CD4-positive, alpha-beta T cell treated with Interleukin-15 for 4 hours (primary cell): ENCODE measurements at regions not wholly inside any gene's neighbourhood (a gene's known extent, or its start where the extent isn't known, plus 50 kb on each side); places are given as distances from the start of the nearest gene placed in this dataset.

Experiments used
- DNase-seq: peaks from one replicate; pipeline ENCODE4 v3.0.0-alpha.2; 2020; ENCODE audit warnings: low spot score

DNA sequence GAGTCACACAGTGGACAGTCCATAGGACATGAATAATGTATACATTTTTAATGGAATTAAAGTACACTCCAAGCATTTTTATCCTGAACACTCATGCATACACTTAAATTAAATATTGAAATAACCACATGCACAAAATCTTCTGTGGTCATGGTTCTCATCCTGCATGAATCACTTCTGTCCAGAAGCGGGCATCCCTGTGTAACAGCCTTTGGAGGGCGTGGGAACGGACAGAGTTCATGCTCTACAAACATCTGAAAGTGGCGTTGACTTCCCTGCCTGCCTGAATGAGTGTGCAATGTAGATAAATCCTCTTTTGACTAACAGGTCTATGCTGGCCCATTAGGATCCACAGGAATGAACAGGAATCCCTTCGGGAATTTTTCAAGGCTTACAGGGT, 780.2 kb downstream of the BRD1 start:
- DNase-seq = no peak

DNA sequence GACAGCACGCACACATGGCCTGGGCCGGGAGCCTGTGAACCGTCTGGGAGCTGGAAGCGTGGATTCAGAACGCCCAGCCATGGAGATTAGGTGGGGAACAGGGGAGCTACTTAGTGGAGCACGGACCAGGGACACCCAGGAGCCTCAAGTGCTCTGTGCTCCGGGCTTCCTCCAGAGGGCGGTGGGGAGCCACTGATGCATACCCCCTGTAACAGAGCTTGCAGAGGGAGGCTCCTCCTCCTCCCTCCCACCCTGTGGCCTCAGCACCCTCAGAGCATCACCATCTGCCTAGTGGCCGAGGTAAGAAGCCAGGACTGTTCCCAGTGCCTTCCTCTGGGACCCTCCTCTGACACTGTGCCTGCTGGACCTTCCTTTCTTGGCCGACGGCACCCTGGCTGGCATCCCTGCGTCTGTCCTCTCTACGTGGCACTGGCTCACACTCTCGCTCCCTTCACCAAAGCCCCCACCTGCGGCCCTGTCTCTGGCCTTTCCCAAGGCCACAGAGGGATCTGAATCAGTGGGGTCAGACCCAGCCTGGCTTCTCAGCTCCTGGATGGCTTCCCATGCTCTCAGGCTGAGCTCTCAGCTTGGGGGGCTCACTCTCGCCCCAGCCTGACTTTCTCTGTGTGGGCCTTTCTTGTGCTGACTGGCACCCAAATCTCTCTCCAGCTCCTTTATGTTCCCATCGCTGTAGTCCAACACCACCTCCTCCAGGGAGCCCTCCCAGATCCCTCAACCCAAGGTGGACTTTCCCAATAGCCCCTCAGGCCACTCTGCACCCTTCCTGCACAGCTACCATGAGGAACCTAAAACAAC, 780.9 kb downstream of the BRD1 start:
- no peak for DNase-seq

DNA sequence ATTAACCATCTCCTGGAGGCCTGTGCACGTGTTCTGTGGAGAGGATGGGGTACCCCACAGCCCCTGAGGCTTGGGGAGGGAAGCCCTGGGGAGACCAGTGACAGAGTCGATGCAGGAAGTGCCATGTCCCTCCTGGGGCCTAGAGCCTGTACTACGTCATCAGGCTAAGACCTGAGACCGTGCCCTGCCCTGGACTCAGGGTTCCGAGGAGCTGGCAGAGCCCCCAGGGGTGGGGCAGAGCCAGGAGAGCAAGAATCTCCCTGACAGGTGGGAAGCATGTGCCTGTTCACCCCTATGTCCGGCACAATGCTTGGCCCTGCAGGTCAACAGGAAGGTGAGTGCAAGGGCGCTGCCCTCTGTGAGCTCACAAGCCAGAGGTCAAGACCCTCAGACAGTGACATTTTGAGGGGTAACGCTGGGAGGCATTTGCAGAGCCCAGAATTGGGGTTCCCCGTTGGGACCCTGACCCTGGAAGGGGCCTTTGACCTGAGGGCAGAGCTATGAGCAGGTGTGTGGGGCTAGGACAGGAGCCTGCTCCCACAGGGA, 781.6 kb downstream of the BRD1 start:
- no peak for DNase-seq

DNA sequence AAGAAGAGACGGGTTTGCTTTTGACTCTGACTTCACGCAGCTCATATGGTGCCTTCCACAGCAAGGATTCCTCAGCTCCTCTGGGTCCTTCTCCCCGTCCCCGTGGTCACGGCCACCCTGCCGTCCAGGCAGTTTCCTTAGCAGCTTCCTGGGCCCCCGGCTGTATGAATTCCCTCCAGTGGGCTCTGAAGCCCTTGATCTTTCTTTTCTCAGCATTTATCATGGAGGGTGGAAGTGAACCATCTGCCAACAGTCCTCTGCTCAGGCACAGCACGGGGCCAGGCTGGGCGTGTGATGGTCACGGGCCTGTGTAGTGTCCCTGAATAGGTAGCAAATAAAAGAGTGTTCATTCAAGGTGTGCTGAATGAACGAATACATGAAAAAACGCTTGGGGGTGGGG, 782.4 kb downstream of the BRD1 start:
- no peak for DNase-seq

DNA sequence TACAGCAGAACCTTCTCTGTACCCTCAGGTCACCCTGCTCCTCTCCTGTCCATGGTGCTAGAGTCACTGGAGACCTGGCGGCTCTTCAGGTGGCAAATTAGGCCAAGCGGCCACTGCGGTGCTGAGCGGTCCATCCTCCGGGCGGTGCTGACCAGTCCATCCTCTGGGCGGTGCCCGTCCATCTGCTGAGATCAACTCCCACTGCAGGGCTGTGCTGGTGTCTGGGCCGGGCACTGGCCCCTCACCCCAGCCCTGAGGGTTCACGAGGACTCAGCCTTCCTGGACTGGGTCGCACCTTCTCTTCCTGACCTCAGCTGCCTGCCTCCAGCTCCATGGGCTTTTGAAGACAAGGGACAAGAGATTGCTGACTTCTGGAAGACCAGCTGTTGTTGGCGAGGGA, 782.9 kb downstream of the BRD1 start:
- no peak for DNase-seq

DNA sequence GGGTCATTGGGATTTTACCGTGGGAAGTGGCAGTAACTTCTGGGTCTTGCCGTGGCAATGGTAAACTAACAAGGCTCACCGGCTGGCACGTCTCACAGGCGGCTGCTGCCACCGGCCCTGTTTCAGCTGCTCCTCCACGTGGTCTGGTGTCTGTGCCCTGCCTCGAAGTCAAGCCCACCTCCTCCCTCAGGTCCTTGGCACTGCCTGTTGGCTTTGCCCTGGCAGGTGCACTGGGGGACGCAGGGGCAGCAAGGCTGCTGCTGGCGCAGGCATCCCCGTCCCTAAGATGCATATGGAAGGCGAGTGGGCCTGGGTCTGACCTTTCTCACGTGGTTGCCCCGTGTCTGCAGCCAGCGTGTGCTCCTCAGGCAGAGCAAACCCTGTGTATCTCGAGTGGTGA, 783.6 kb downstream of the BRD1 start:
- no peak for DNase-seq

DNA sequence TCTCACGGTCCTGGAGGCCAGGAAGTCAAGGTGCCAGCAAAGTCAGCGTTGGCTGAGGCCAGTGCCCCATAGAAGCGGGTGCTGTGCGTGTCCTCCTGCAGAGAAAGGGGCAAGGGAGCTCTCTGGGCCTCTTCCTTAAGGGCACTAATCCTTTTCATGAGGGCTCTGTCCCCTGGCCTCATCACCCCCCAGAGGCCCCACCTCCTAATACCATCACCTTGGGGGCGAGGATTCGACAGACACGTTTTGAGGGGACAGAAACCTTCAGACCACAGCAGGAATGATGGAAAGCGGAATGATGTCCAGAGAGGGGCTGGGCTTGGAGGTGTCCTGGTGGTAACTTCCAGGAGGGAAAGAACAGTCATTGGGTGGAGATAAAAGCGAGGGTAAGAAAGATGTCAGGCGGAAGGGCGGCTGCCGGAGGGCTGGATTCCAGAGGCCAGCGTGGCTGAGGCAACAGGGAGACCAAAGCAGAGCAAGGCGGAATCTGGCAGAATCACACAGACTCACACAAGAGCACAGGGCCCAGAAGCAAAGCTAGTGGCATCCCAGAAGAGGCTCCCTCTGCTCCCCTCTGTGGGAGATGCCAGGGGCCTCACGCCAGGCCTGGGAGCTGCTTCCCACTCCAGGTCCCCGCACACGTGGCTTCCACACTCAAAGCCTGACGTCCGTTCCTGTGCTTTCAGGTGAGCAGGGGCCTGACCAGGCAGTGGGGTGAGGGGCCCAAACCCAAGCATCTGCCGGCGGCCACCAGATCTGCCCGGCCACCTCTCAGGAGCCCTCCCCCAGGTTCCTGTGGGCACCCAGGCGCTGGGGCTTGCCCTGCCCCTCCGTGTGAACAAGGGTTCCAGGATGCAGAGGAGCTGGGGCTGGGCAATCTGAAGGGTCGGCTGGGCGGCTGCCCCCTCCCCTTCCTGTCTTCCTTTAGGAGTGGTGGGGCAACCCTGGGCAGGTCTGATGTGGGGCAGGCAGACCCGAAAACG, 784.5 kb downstream of the BRD1 start:
- DNase-seq = no peak

DNA sequence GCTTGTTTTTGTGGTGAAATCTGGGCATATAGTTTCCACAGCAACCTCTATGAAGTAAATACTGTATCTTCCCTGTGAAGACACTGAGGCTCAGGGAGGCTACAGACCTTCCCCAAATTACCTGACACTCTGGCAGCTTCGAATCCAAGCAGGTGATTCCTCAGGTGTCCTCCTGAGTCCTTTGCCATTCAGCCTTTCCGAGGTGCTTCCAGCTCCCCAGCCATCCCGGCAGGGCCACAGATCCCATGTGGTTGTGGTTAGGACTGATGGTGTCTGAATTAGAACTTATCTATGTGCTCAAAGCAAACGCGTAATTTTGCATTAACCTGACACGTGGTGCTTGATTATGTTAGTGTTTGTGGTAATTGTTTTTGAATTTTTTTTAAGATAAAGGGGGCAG, 785.6 kb downstream of the BRD1 start:
- no peak for DNase-seq

DNA sequence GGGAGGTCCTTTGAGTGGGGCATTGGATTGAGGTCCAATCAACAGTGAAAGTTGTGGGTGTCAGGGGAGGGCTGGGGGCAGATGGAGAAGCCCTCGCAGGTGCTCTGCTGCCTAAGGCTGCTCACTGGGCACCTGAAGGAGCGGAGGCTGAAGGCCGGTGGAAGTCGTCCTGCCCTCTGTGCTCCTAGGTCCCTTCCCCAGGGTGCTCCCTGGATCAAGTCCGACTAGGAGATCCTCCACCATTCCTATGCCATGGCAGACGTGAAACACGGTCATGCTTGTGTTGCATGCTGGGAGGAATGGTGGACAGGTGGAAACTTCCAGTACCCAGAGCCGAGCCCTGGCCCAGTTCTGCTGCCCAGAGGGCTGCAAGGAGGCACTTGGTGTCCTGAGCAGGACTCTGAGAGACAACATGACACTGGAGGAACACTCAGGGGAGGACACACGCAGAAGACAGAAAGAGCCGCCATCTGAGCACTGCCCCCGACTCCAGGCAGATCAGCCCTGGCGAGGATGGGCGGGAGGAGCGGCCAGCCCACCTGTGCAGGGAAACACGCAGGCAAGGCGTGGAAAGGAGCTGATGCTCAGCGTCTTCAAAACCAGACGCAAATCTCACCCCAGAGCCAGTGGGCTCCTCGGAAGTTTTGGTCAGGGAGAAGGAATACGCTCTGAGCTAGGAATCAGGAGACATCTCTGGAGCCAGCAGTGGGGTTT, 786.8 kb downstream of the BRD1 start:
- DNase-seq = no peak

DNA sequence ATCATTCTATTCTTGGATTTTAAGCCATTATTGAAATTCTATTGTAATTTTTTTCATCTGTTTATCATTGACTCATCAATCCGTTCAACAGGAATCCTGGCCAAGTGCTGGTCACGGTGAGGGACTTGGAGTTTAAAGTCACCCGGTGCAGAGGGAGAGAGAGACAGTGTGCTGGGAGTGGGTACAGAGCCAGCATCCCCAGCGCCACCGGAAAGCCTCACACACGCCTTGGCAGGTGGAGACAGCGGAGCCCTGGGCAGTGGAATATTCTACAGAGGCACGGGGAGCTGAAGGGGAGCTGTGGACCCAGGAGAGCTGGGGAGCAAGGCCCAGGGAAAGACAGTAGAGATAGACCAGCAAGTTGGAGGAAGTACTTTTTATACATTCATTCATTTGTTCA, 787.6 kb downstream of the BRD1 start:
- no peak for DNase-seq

DNA sequence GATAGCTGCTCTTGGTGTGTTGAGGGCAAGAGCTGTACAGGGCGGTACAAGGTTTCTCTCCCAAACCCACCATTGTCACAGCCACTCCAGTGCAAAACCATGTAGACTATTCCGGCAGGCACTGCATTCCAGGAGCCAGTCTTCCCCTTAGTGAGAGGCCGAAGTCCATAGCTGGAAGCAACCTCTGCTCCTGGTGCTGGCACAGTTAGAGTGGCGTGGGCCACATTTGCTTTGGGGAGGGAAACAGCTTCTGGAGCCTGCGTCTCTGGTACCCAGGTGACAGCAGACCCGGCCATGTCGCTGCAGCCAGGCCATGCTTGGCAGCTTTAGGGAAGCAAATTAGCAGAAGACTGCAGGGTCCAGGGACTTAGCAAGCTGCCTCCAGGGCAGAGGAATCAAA, 788.0 kb downstream of the BRD1 start:
- DNase-seq = no peak

DNA sequence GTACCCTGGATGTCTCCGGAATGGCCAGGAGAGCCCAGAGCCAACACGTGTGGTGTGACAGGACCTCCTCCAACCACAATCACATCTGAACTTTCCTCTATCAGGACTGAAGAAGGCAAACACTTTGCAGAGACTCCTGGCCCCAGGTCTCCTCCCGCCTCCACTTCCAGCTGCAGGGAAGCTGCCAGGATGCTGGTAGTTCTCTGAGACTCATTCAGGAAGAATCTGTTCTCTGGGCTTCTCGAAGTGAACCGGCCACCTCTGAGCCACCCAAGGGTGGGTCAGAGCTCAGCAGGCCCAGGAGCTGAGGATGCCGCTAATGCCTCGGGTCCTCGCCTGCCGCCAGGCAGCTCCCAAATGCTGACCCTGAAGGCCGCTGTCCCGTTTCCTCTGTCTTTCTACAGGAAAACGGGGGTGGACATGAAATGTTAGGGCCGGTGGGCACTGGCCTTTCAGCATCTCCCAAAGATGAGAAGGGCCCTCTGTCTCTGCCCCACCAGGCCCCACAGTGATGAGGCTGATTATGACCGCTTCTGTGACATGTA, 789.9 kb downstream of the BRD1 start:
- DNase-seq = no peak

DNA sequence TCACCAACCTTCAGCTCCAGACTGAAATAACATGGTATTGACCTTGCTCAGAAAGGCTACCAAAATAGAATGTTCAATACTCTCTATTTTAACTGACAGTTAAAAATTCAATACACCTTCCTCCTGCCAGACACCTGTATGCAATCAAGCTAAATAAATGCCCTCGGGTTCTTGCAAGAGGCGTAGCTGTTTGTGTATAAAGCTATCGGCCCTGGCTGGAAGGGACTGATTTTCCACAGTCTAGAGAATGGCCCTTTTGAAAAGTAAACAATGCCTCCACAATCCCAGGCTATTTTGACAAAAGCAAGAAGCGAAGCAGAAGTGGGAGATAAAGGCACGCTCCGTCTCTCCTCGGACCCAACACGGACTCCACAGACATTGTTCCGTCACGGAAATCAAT, 791.2 kb downstream of the BRD1 start:
- DNase-seq = no peak

DNA sequence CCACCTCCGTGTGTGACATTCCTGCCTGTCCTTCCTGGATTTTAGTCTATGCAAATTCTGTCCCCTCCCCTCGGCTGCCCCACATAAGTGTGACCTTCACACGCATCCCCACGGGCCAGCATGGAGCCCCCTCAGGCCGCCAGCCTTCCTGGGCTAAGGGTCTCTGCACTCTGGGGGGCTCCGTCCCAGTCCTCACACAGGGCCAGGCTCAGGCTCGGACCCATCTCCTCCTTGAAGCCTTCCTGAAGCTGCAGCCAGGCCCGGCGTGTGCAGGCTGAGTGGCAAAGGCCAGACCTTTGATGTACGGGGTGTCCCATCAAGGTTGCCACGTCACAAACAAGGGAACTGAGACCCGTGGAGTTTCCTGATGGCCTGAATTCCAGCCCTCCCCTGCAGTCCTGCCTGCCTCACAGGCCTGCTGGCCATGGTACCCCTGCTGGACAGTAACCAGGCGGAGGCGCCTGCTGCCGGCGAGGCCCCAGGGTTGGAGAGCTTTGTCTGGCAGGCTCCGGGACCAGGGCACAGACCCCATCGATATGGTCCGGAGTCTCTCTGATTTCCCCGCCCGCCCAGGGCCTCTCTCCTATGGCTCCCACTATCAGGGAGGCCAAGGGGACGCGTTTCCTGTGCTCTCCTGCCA, 791.7 kb downstream of the BRD1 start:
- DNase-seq = no peak

DNA sequence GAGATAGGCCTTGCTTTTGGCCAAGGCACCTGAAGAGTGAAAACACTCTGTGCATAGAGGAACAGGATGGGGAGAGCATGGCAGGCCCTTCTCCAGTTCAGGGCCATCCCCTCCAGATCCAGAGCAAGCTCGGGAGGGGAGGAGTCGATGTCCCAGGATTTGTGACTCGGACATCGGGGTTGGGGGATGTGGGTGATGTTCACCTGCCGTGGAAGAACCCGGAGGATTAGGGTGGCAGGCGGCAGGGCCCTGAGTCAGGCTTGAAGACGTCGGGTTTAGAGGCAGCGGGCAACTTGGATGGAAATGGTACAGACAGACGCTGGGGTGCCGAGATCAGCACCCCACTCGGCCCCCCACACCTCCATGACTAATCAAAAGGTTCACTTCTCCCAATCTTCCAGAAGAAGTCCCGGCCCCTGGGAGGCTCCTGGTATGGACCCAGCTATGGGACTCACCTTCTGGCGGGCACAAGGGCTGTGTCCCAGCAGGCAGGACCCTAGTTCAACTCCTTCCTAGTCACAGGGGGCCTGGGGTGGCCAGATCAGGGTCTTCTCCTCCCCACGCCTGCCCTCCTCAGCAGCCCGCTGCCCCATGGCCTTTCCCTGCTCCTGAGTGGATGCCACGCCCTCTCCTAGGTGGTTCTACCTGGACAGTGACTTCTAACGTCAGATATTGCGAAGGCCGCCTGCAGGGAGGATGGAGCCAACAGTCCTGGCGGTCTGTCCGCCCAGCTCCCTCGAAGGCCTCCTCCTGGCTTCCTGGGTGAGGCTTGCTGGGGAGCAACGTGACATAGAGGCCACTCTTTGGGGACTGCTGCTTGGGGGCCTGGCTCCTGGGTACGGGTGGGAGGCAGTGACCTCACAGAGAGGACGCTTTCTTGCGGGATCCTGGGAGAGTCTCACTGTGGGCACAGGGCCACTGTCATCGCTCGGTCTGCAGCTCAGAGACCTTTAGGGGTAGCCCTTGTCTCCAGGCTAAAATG, 792.5 kb downstream of the BRD1 start:
- no peak for DNase-seq

DNA sequence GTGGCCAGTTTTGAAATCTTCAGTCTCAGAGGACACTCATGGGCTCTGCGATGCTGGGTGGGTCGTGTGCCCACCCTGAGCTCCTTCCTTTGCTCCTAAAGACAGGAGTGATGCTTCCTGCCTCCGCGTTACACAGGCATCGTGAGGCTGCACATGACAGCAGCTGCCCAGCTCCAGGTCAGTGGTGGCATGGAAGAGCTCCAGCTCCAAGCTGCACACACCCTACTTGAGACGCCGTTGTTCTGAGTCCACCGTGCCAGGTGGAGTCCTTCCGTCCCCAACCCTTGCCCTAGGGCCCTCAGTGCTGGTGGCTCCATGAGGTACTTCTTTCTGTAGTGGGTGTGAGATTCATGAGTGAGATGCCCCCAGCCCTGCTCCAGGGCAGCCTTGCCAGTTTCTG, 794.1 kb downstream of the BRD1 start:
- DNase-seq = no peak

DNA sequence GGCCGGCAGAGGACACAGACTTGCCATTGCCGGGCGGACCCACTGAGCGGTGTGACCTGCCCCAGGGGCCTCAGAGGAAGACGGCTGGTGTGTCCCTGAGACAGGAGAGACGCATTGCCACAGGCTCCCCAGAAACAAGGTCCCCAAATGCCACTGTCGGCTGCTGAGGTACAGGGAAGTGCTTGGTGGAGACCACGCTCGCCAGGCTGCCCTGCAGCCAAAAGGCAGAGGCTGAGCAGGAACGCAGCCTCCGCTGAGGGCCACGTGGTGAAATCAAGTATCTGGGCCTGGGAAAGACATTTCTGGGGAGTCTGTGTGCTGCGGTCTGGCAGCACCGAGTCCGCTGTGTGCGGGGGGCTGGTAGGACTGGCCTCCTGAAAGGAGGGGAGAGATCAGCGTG, 794.9 kb downstream of the BRD1 start:
- DNase-seq = no peak

DNA sequence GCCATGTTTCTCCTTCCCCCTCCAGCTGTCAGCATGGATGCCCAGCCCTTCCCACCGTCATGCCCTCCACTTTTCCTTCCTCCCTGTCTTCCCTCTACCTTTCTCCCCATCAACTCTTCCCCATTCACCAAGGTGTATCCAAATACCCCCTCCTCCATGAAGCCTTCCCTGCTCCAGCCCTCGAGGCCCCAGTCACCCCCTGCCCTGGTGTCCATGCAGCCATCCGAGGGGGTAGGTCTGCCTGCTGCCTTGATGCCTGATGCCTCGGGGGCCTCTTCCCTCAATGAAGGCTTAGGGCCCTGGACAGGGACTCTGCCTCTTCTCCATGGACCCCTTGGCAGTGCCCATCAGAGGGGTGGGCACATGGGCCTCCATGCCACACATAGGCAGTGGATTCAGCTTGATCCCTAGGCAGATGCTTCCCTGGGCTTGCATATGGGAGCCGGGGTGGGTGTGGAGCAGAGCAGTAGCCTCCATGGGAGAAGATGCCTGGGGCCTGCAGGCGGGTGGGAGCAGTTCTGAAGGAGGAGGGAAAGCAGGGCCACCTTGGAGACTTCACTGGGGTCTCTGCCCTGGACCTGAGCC, 795.8 kb downstream of the BRD1 start:
- no peak for DNase-seq

DNA sequence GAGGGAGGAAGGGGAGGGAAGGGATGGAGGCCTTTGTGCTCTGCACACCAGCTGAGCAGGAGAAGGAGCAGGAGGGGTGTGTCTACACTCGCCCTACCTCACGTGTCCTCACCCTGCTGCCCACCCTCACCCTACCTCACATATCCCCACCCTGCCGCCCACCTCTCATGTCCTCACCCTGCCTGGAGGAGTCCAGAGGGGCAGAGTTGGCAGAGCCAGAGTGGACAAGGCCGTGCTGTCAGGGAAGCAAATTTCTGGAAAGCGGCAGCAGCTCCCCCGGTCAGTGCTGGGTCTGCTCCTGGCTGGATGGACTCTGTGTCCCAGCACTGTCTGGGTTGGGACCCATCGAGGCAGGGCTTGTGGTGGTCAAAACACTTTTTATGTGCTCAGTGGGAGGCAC, 799.6 kb downstream of the BRD1 start:
- no peak for DNase-seq

DNA sequence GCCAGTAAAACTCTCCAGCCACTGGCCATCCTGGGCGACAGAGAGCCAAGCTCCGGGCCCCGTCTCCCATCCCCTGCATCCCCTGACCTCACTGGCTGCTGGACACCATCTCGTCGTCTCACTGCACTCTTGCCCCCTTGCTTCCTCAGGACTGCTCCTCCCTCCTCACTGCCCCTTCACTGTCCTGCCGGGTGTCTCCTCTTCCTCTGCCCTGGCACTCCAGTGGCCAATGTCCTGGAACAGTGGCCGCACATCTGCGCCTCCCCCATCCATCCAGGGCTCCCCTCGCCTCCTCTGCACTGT, 800.4 kb downstream of the BRD1 start:
- DNase-seq = no peak
